MM.1S (cell line): ENCODE measurements at regions not wholly inside any gene's neighbourhood (a gene's known extent, or its start where the extent isn't known, plus 50 kb on each side); places are given as distances from the start of the nearest gene placed in this dataset.

Experiments used
- DNase-seq: peaks from one replicate; pipeline ENCODE4 v3.0.0-alpha.2; 2015
- H2AFZ ChIP-seq: fragments of 300-600 bp; sonication (generic); 2 replicates; pipeline ENCODE4 v1.6.0; 2016; ENCODE audit warnings: antibody characterized with exemption, low read length
- H3F3A ChIP-seq: fragments of 300-600 bp; sonication (generic); 2 replicates; pipeline ENCODE4 v1.6.1; 2016; ENCODE audit warnings: mild to moderate bottlenecking, antibody characterized with exemption, low read length, moderate library complexity, mixed read lengths; ENCODE audit not compliant: insufficient read depth
- H3K27ac ChIP-seq: fragments of 300-600 bp; sonication (generic); 2 replicates; pipeline ENCODE4 v1.5.1; 2016; ENCODE audit warnings: mild to moderate bottlenecking, low read length
- H3K27me3 ChIP-seq: fragments of 300-600 bp; sonication (generic); replicated peaks from 2 replicates; pipeline ENCODE4 v1.6.0; 2016; ENCODE audit warnings: low read length; ENCODE audit not compliant: insufficient read depth
- H3K36me3 ChIP-seq: fragments of 300-600 bp; sonication (generic); replicated peaks from 2 replicates; pipeline ENCODE4 v1.6.1; 2016; ENCODE audit warnings: mild to moderate bottlenecking, low read length, mixed read lengths; ENCODE audit not compliant: insufficient read depth
- H3K4me1 ChIP-seq: fragments of 300-600 bp; sonication (generic); 2 replicates; pipeline ENCODE4 v1.6.1; 2016; ENCODE audit warnings: low read length, mixed read lengths
- H3K4me2 ChIP-seq: fragments of 300-600 bp; sonication (generic); 2 replicates; pipeline ENCODE4 v1.6.0; 2016; ENCODE audit warnings: low read depth, low read length
- H3K4me3 ChIP-seq: fragments of 300-600 bp; sonication (generic); 2 replicates; pipeline ENCODE4 v1.5.1; 2016; ENCODE audit warnings: low read length, mixed read lengths
- H3K79me2 ChIP-seq: fragments of 300-600 bp; sonication (generic); 2 replicates; pipeline ENCODE4 v1.6.1; 2016; ENCODE audit warnings: mixed run types, low read length, mixed read lengths
- H3K9ac ChIP-seq: fragments of 300-600 bp; sonication (generic); 2 replicates; pipeline ENCODE4 v1.6.1; 2016; ENCODE audit warnings: low read length, mixed read lengths
- H3K9me2 ChIP-seq: fragments of 300-600 bp; sonication (generic); replicated peaks from 2 replicates; pipeline ENCODE4 v1.6.1; 2016; ENCODE audit warnings: mild to moderate bottlenecking, low read length, mixed read lengths; ENCODE audit not compliant: insufficient read depth
- H3K9me3 ChIP-seq: fragments of 300-600 bp; sonication (generic); replicated peaks from 2 replicates; pipeline ENCODE4 v1.6.1; 2016; ENCODE audit warnings: mild to moderate bottlenecking, low read length, mixed read lengths; ENCODE audit not compliant: insufficient read depth
- H4K20me1 ChIP-seq: fragments of 300-600 bp; sonication (generic); 2 replicates; pipeline ENCODE4 v1.6.1; 2016; ENCODE audit warnings: mild to moderate bottlenecking, low read length, moderate library complexity, mixed read lengths; ENCODE audit not compliant: insufficient read depth
- CTCF ChIP-seq: fragments of 300-600 bp; sonication (generic); IDR thresholded peaks from 2 replicates; pipeline ENCODE4 v1.5.1; 2016; ENCODE audit warnings: antibody characterized with exemption, low read length, mixed read lengths
- EZH2 ChIP-seq: fragments of 300-600 bp; sonication (generic); optimal IDR thresholded peaks from 2 replicates; pipeline ENCODE3; 2017; ENCODE audit warnings: low read depth, mild to moderate bottlenecking, antibody characterized with exemption, low read length, mixed read lengths
- EZH2phosphoT487 ChIP-seq: fragments of 300-600 bp; sonication (generic); IDR thresholded peaks from 2 replicates; pipeline ENCODE4 v1.6.1; 2018; ENCODE audit warnings: antibody characterized with exemption, low read length

GRCh38 chr20:51856432-51856831 is 54.1 kb upstream of the SALL4 start:
- DNase-seq = no peak
- Histone ChIP-seq H3K4me2 (no peak overlapping the region), H3K4me3 (no peak overlapping the region), H3K79me2 (no peaks in the 10 kb centered on the region), H3K36me3 (no peaks in the 10 kb centered on the region), H3F3A (no peaks in the 10 kb centered on the region), H3K27me3 (no peaks in the 10 kb centered on the region), H3K9ac (no peak overlapping the region), H3K4me1 (no peaks in the 10 kb centered on the region), H2AFZ (no peak overlapping the region), H3K9me2 (no peaks in the 10 kb centered on the region), H3K27ac (no peak overlapping the region), H4K20me1 (no peaks in the 10 kb centered on the region), H3K9me3 (no peaks in the 10 kb centered on the region)
- TF ChIP-seq EZH2phosphoT487 (no peak), EZH2 (no peak), CTCF (no peak)

GRCh38 chr20:51854921-51855320 is 52.6 kb upstream of the SALL4 start:
- no peak overlapping the region for H3K27ac ChIP-seq
- H2AFZ ChIP-seq = no peak overlapping the region
- no peak for DNase-seq
- no peaks in the 10 kb centered on the region for H3K36me3 ChIP-seq
- no peak overlapping the region for H3K4me2 ChIP-seq
- H3F3A ChIP-seq = no peaks in the 10 kb centered on the region
- no peak overlapping the region for H3K4me3 ChIP-seq
- H3K79me2 ChIP-seq = no peaks in the 10 kb centered on the region
- H4K20me1 ChIP-seq = no peaks in the 10 kb centered on the region
- no peaks in the 10 kb centered on the region for H3K9me3 ChIP-seq
- H3K9me2 ChIP-seq = no peaks in the 10 kb centered on the region
- TF ChIP-seq EZH2 (no peak), EZH2phosphoT487 (no peak), CTCF (no peak)
- H3K9ac ChIP-seq = no peak overlapping the region
- no peaks in the 10 kb centered on the region for H3K27me3 ChIP-seq
- no peaks in the 10 kb centered on the region for H3K4me1 ChIP-seq
